ENCODE measurements at regions not wholly inside any gene's neighbourhood (a gene's known extent, or its start where the extent isn't known, plus 50 kb on each side); places are given as distances from the start of the nearest gene placed in this dataset.

- DNase-seq: no peak
Observed at GRCh38 chr10:130230036-130230435, 93.8 kb downstream of the GLRX3 start.

DNA sequence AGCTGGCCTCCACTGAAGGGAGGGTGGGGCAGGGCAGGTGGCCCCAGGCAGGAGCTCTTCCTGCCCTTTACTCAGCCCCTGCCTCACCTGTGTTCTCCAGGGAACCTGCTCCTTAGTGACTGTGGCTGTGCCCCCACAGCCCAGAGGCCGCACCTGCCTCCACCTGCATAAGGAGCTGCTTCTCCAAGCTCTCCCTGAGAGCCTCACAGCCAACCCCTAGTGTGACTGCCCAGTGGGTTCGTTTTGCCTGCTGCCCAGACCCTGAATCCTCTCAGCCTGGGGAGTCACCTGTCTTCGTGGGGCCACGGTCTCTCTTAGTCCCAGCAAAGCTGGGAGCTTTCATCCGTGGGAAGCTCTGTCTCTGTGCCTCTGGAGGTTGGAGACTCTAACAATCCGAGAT, 94.4 kb downstream of the GLRX3 start:
- no peak for DNase-seq

- DNase-seq: no peak
Observed at GRCh38 chr10:130231251-130231741, 95.1 kb downstream of the GLRX3 start.

GRCh38 chr10:130232166-130233034, 96.2 kb downstream of the GLRX3 start:
- DNase-seq: no peak

DNA sequence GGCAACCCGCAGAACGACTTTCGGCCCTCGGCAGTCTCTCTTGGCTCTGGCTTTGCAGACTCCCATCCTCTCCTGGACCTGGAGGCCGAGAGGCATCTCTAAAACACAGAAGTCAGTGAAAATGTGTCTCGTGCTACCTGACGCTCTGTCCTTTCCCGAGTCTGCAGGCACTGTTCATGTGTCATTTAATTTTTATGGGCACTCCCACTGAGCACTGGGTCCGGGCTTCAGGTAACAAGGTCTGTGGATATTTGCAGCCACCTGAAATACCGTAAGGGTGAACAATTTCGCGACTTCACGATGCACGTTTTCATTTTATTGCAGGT, 96.8 kb downstream of the GLRX3 start:
- no peak for DNase-seq

DNA sequence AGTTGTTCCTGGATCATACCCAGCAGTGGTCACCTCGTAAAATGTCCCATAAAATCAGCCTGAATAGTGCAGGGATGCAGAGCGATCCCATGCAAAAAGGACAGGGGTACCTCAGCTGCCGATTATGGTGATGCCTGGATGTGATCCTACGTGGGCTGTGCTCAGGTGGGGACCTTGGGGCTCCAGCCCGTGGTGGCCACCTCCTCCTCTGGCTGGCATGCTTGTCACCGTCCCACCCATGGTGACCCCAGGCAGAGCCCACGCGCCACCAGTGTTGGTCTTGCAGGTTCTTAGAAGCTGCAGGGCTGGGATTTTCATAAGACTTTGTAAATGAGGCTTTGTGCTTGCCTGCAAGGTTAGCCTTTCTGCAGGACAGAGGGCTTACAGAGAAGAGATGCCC, 97.2 kb downstream of the GLRX3 start:
- DNase-seq: no peak

DNA sequence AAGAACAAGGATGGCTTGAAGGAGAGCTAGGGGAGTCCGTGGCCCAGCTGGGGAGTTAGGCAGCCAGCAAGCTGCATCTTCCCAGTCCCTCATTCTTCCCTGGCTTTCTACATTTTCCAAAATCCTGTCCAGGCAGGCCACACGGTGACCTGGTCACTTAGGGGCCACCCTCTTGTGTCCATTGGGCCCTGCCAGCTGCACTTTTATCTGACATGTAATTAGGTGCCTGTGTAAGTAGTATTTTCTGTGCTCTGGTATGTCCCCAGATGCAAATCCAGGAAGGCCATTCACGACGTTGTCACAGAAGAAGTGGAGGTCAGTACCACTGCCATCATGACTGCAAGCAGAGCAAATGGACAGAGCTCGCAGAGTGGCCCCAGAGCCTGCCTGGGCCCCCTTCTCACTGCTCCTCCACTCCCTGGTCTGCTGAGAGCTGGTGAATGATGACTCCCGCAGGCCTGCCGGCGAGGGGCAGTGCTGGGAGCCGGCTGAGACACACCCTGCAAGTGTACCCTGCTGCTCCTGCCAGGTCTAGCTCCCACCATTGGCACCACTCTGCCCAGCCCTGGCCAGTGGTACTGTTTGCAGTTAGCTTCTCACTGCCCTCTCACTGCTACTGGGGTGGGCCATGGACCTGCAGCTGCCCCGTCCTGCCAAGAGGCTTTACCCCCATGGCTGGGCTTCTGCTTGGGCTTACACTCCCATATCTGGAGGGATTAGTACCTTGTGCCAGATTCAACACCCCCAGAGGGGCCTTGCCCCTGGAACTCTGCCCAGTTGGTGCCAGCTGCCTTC, 98.2 kb downstream of the GLRX3 start:
- DNase-seq: no peak

GRCh38 chr10:130236711-130237110, 100.5 kb downstream of the GLRX3 start:
- DNase-seq: no peak

DNA sequence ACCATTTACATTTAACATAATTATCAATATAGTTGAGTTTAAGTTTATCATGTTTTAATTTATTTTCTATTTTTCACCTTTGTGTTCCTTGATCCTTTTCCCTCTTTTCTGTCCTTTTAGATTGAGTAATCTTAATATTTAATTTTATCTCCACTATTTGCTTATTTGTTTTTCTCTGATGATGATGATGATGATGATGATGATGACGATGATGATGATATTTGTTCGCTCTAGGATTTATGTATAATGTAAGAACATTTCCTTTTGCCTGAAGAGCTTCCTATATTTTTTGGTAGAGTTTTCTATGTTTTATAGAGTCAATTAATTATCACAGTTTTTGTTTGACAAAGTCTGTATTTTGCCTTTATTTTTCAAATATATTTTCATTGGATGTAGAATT, 104.2 kb downstream of the GLRX3 start:
- no peak for DNase-seq

DNA sequence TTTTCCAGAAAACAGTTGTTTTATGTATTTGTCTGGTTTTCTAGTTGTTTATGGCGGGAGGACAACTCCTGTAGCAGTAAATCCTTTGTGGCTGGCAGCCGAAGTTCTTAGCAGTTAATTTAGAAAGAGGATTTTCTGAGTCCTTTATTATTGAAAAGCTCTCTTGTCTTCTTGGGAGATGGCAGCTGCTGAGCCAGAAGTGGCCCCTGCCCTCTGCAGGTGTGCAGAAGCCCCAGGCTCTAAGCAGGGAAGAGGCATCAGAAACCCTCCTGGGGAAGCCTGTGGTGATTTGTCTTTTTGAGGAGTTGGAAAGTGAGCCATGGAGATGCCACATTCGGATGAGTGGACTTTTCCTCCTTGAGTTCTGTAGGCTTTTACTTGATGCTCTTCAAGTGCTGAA, 106.3 kb downstream of the GLRX3 start:
- DNase-seq: no peak

- no peak for DNase-seq
Observed at GRCh38 chr10:130243015-130243414, 106.8 kb downstream of the GLRX3 start.

GRCh38 chr10:130244031-130244927, 108.1 kb downstream of the GLRX3 start:
- DNase-seq: no peak

DNA sequence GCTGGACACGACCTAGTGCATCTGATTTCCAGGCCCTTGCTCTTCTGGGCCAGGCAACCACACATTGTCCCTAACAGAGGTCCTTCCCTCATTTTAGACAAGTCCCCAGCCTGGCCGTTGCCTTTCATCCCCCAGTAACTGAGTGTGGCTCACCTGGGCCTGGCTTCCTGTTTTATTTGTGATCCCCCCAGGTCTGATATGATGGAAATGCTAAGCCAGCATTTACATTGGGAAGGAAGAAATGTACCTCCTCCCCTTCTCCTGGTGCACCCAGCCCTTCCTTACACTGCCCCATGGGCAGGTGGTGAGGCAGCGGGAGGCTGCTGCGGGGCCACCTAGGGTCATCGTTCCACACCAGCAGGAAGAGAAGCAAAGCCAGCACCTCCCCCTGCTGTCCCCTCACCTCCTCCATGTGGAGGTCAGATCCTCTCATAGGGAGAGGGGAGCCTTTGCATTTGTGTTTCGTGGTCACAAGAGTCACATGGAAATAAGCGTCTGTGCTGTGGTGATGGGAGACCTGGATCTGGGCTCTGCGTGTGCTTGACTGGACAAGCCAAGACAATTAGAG, 108.8 kb downstream of the GLRX3 start:
- DNase-seq: no peak

DNA sequence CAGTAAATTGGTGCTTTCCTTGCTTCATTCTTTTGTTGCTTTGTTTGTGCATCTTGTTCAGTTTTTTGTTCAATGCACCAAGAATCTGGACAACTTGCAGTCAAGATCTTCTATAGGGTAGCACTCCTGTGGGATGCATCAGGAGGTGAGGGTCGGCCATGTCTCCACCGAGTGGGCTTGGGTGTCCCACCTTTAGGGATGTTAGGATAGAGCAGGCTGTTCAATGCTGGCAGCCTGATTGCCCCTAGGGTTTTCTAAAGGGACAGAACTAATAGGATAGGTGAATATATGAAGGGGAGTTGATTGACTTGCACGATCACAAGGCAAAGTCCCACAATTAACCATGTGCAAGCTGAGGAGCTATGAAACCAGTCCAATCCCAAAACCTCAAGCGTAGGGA, 109.9 kb downstream of the GLRX3 start:
- DNase-seq: no peak

- no peak for DNase-seq
Observed at GRCh38 chr10:130250127-130250526, 113.9 kb downstream of the GLRX3 start.

GRCh38 chr10:130251766-130252165, 115.6 kb downstream of the GLRX3 start:
- DNase-seq: no peak

DNA sequence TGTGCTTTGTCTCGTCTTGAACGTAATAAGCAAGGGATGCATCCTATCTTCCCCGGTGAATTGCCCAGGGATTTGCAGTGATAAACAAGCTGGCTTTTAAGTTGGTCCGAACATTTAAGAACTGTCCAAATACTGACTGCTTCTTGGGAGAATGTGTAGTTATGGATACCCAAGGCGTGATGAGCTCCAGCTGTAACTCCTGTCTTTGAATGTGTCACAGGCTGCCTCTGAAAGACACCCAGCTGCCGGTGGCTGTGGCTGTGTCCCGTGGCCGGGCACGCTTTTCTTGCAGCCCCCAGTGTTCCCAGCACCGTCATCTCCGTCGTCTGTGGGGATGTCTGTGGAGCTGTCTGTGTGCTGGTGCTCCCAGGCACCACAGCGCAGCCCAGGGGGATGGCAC, 118.1 kb downstream of the GLRX3 start:
- no peak for DNase-seq

DNA sequence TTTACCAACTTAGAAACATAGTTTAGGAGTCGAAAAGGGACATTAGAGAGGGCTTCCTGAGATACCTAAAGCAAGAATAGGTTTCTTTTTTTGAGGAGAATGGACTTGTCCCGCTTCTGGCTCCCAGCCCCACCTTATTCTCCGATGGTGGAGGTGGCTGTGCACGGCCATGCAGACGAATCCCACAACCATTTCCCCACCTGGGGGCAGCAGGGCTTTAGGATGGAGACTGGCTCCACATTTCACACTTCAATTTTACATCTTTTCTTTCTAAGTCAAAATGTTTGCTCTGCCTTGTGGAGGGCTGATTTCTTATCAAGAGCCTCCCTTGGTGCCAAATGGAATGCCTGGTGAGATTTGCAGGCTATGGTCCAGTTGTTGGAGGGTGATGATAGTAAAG, 118.5 kb downstream of the GLRX3 start:
- DNase-seq: no peak

GRCh38 chr10:130255777-130256176, 119.6 kb downstream of the GLRX3 start:
- no peak for DNase-seq

GRCh38 chr10:130257897-130258296, 121.7 kb downstream of the GLRX3 start:
- DNase-seq: no peak

DNA sequence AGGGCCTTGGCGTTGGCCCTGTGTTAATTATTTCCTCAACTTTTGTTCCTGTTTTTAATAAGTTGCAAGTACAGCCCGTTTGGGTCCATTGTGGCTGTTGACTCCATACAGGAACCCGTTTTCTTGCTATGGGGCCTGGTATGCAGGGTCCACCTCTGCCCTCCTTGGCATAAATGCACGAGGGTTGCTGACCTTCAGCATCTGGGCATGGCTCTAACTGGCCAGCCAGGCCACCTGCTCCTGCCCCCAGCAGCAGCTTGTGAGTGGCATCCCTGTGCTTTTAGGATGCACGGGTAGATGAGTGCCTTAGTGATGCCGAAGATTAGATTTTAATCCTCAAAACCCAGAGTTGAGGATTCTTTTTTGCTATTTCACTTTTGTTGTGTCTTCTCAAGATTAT, 123.2 kb downstream of the GLRX3 start:
- DNase-seq: no peak

DNA sequence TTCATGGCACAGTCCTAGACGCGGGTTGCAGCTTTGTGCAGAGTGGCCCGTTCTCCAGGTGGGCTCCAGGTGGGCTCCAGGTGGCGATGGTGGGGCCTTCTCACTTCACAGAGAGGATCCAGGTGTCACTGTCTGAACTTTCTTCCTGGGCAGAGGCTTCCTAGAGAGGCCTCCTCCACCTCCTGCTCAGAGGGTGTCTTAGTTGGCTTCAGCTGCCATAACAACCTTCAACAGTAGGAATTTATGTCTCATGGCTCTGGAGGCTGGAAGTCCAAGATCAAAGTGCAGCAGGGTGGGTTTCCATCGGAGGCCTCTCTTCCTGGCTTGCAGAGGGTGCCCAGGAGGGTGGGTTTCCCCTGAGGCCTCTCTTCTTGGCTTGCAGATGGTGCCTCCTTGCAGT, 125.1 kb downstream of the GLRX3 start:
- no peak for DNase-seq

GRCh38 chr10:130261766-130262165, 125.6 kb downstream of the GLRX3 start:
- DNase-seq: no peak

Data from CD4-positive, alpha-beta T cell treated with Interleukin-15 for 1 hour (primary cell).